NCI-H146 treated with DMSO at 0.1 percent for 48 hours (cell line): ENCODE measurements at regions not wholly inside any gene's neighbourhood (a gene's known extent, or its start where the extent isn't known, plus 50 kb on each side); places are given as distances from the start of the nearest gene placed in this dataset.
"Not testable (repeated sequence)": the region's sequence is repeated elsewhere in the genome, so short reads cannot be mapped to it uniquely, and the experiment has no call there.

Experiments
- DNase-seq: peaks from one replicate; lab custom pipeline; 2025; ENCODE audit not compliant: unreplicated experiment; lab: John Stamatoyannopoulos, UW

GRCh38 chr13:99681695-99682094, 180.4 kb downstream of the TM9SF2 start:
- no peak for DNase-seq

GRCh38 chr13:99677116-99677951, 176.1 kb downstream of the TM9SF2 start:
- no peak for DNase-seq

- DNase-seq, result no peak
Observed at GRCh38 chr13:99671746-99672145, 170.5 kb downstream of the TM9SF2 start.

- DNase-seq, result not testable (repeated sequence)
Observed at GRCh38 chr13:99669096-99669495, 167.8 kb downstream of the TM9SF2 start.

- no peak for DNase-seq
Observed at GRCh38 chr13:99666146-99666805, 165.0 kb downstream of the TM9SF2 start.

GRCh38 chr13:99665711-99666110, 164.4 kb downstream of the TM9SF2 start:
- DNase-seq, result no peak

GRCh38 chr13:99663908-99664307, 162.6 kb downstream of the TM9SF2 start:
- no peak for DNase-seq

- DNase-seq, result no peak
Observed at GRCh38 chr13:99663185-99663825, 162.0 kb downstream of the TM9SF2 start.

- DNase-seq, result no peak
Observed at GRCh38 chr13:99662678-99663077, 161.4 kb downstream of the TM9SF2 start.

- DNase-seq, result peak; percentile 17
Observed at GRCh38 chr13:99661791-99662190, 160.5 kb downstream of the TM9SF2 start.

- DNase-seq, result peak; percentile 17
Observed at GRCh38 chr13:99659866-99660554, 158.7 kb downstream of the TM9SF2 start.

- DNase-seq, result peak; percentile 57
Observed at GRCh38 chr13:99659226-99659625, 158.0 kb downstream of the TM9SF2 start.

GRCh38 chr13:99658261-99658991, 157.2 kb downstream of the TM9SF2 start:
- peak; percentile 79 for DNase-seq

- peak; percentile 69 for DNase-seq
Observed at GRCh38 chr13:99657848-99658260, 156.6 kb downstream of the TM9SF2 start.

GRCh38 chr13:99656844-99657381, 155.6 kb downstream of the TM9SF2 start:
- peak; percentile 56 for DNase-seq

GRCh38 chr13:99656092-99656745, 154.9 kb downstream of the TM9SF2 start:
- DNase-seq, result peak; percentile 85

GRCh38 chr13:99655351-99656091, 154.2 kb downstream of the TM9SF2 start:
- DNase-seq, result no peak

- DNase-seq, result no peak
Observed at GRCh38 chr13:99654076-99654475, 152.8 kb downstream of the TM9SF2 start.

GRCh38 chr13:99653526-99653925, 152.3 kb downstream of the TM9SF2 start:
- DNase-seq, result no peak
